Activated T-helper 1 cell treated with anti-CD3 and anti-CD28 coated beads, Interleukin-2, amount 50 U/mL, for 16 hours (primary cell): ENCODE measurements at regions not wholly inside any gene's neighbourhood (a gene's known extent, or its start where the extent isn't known, plus 50 kb on each side); places are given as distances from the start of the nearest gene placed in this dataset.

Experiments used
- DNase-seq, 2 donors: peaks; one replicate each; pipeline ENCODE4 v3.0.0-alpha.2; 2020; ENCODE audit warnings: low read depth in 1 of 2, low spot score in 1 of 2

DNA sequence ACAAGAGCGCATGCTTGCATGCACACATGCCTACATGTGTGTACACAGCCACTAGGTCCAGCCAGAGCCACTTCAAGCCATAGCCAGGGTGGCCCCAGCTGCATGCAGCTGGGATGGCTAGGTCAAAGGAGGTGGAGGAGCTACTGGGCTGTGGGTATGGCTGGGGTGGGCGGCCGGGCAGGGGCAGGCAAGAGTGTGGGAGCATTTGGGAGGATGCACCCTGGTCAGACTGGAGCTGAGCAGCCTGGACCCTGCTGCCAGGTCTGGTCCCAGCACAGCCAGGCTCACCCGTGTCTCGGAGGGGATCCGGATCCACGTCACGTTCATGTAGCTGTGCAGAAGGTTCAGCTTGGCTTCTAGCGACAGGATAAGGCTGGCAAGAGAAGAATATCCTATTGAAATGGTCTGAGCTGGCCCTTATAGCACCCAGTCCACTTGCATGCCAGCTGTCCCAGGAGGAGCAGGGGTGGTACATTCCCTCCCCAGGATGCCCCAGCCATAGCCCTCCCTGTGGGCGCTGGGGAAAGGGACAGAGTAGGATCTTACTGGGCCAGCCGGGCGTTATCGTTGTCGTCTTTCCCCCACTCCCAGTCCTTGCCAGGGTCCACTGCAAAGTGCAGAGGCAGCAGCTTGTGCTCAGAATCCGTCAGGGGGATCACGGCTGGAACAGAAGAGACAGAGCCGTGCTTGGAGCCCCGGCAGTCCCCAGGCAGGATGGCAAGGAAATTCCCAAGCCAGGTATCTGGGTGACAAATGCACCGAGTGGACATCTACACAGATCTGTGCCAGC, 160.5 kb downstream of the KLF13 start:
- no peak for DNase-seq

DNA sequence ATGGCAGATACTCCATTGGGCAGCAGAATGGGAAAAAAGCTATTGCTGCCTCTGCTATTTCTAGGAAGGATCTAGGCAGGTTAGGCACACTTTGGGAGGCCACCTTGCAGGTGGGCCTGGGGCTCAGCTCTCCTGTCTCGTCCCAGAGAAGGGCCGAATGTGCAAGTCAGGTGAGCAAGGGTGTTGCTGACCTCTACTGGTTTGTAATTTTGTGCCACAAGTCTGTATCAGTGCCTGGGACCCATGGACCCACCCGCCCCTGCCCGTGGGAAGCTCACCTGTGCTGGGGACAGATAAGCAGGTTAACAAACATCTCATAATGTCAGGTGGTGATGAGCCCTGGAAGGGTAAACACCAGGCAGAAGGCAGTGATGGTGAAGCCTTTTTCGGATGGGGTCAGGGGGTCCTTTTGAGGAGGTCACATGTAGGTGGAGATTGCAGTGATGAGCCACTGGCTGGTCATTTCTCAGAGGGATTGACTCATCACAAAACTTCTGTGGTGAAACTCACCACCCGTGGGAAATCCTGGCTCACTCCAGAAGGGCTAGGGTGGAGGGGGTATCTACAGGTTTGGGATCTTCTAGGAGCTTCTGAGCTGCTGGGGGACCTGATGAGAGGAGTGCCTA, 161.3 kb downstream of the KLF13 start:
- DNase-seq, result no peak

DNA sequence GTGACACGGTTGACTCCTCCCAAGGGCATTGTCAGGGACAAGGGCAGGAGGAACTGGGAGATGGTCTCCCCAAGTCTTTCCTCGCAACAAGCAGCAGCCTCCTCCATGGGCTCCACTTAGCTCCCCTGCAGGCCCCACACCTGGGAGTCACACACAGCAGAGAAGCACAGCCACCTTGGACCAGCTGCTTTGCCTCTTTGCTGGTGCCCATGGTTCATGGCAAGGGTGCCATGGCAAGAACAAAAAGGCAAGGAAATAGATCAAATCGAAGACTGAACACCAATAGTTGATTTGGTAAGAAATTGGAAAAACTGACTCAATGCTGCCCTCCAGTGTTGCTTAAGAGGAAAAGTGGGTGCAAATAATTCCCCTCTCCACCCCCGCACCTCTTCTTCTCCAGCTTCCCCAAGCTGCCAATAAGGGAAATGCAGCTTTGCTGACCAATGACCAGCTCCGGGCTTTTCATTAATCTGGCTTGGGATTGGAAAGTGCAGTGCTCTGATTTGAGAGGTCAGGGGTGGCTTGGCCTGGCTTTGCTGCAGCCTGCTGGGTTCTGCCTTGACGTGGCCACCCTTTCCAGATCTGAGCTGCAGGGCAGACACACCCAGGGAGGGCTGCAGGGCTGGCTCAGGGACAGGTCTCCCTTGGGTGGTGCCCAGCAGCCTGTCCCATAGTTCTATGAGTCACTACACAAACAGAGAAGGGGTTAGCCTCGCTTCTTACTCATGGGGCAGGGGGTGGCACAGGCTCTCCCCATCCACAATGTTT, 162.0 kb downstream of the KLF13 start:
- DNase-seq, result no peak

- no peak for DNase-seq
These were observed 162.6 kb downstream of the KLF13 start for GRCh38 chr15:31489281-31489680.

DNA sequence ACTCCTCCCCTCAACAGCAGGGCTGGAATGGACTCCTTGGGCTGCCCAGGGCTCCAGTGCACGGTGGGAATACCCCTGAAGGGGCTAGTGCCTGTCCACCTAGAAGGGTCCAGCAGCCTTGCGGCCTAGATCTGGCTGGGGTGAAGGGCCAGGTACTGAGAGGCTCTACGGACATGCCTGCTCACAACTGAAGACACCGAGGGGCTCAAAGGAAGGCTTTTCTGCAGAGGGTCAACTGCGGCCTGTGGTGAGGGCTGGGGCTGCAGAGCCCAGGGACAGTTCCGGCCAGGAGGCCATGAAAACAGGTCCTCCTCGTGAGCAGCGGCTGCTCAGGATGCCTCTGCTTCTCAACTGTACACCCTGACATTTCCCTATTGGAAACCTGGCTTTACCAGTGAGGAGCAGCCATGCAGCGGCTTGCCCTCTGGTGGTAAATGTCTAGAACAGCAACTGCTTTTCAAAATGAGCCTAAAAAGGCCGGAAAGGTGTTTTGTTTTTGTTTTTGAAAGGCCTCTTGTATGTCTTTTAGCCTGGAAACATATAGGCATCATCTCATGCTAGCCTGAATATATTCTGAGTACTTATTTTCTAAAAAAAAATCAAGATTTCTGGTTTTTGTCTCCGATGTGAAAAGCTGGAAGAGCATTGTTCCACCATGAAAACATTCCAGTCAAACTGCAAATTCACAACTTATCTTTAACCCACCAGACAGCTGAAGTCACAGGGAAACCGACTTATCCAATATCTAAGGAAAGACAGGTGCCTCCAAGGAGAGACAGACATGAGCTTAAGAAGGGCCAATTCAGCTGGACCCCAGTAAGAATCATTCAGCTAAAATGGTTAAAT, 163.4 kb downstream of the KLF13 start:
- no peak for DNase-seq

- DNase-seq, result no peak
These were observed 168.2 kb downstream of the KLF13 start for GRCh38 chr15:31494786-31495185.

- DNase-seq, result no peak
These were observed 168.6 kb downstream of the KLF13 start for GRCh38 chr15:31495281-31495680.

DNA sequence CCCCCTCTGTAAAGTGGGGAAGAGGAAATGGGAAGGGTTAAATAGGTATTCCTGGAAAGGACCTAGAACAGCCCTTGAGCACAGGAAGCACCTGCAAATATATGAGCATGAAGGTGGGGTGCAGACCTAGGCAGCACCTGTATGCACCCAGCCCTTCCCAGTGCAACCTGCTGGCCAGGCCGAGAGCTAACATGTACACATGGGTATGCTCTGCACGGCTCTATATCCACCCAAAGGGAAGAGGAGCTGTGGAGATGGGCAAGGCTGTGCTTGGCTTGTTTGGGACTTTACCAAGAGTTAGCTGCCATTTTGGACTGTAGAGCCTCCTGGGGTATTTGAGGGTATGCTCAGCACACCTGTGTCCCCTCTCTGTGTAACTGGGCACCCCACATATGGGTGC, 171.2 kb downstream of the KLF13 start:
- DNase-seq, result no peak

DNA sequence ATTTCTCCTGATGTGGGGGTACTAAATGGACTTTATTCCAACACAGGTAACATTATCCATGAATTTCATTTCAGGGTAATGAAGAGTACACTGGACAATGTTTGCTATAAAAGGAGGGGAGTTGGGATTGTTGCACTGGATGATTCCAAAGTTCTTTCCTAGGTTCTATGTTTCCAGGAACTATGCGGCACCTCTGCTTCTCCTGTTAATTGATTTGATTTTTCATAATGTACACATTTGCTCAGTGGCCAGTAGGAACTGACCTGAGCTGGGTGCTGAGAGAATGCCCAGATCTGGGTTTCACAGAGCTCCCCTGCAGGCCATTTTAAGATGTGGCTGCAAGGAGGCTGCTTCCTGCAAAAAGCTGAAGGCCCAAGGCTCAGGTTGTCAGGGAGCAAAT, 171.7 kb downstream of the KLF13 start:
- no peak for DNase-seq

- no peak for DNase-seq
These were observed 172.1 kb downstream of the KLF13 start for GRCh38 chr15:31498756-31499155.

- no peak for DNase-seq
These were observed 172.8 kb downstream of the KLF13 start for GRCh38 chr15:31499236-31499952.

DNA sequence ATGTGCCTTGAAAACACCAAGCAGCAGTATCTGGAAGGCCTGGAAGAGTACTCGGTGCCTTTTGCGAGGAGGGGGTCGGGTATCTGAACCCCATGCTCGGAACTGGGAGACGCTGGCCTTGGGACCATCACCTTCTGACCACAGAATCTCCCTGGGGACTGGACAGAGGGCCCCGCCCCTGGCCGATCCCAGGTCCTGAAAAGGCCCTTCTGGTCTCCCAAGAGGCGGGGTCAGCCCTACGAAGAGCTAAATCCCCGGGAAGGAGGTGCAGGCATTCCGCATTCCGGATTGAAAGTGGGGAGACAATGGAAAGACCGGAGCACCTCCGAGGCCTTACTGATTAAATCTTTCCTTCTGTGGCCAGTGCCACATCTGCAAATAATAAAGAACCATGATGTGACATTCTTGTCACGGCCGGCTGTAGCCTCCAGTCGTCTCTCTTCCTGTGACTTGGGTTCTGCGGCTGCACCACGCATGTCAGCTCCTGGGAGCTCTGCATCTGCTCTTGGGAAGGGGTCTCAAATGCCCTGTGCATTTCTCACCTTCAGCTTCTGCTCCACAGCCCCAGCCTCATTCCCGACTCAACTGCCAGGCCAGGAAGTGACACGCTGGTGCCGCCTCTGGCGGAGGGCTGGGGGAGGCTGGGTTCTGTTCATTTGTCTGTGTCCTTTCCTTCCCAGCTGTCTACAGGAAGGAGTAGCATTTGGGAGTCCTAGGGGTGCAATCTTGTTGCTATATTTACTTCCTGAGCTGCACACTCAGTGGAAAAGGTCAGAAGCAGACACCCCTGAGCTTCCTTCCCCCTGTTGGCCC, 173.5 kb downstream of the KLF13 start:
- DNase-seq, result no peak

- no peak for DNase-seq
These were observed 174.3 kb downstream of the KLF13 start for GRCh38 chr15:31500766-31501449.

DNA sequence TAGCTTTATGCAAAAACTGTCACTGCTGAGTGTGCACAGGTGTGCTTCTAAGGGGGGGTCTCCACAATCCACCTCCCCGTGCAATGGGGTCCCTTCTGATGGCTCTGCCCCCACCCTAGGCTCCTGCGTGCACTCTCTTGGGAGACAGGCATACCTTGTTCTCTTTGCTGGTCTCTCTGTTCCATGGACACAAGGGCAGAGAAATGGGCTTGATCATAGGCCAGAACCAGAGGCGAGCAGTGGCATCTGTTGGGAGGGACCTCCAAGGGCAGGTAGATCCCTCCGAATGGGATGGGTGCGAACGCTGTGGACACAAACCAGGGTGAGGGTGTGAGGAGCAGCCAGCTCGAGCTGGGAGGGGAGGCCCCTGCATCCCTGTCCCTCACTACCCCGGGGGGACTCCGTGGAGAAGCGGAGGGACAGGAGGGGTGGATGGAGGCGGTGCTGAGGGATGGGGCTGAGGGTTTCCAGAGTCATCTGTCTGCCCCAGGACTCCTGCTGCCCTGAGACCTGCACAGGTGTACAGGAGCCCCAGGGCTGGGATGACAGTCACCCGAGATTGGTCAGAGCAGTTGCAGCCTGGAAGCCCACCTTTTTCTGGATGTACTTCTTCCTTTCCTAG, 175.0 kb downstream of the KLF13 start:
- no peak for DNase-seq

GRCh38 chr15:31502541-31503229, 176.1 kb downstream of the KLF13 start:
- no peak for DNase-seq

DNA sequence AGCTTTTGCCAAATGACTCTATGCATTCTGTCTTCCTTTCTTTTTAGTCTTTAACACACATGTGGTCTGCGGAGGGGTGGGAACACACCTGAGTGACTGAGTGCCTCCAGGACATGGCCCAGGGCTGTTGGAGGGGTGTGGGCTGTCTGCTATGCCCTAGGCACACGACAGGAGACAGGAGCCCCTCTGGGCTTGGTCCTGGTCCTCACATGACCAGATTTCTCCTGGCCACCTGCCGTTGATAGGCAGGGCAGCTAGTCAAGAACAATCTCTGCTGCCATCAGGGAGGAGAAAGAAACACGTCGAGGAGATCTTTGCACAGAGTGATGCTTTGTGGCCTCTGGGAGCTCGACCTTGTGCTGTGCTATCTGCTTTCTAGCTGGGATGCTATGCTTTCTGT, 176.6 kb downstream of the KLF13 start:
- no peak for DNase-seq

- no peak for DNase-seq
These were observed 177.3 kb downstream of the KLF13 start for GRCh38 chr15:31503758-31504461.

DNA sequence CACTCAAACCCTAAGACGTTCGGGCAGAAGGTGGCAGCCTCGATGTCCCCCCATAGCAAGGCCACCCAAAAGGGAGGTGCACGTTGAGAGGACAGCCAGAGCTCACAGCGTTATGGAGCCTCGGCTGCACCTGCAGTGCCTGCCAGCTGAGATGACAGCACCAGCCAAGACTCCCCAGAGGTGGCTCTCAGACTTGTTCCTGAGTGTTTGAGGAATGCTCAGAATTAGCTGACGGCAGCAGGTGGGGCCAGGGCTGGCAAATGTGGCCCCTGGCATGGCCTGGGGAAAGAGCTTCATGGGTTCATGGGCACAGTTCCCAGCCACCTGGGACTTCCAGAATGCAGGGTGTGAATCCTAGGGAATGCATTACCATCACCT, 177.8 kb downstream of the KLF13 start:
- DNase-seq, result no peak
